Liver (tissue), 8 donors: ENCODE measurements at regions not wholly inside any gene's neighbourhood (a gene's known extent, or its start where the extent isn't known, plus 50 kb on each side); places are given as distances from the start of the nearest gene placed in this dataset.

ENCODE experiments used
- DNase-seq: peaks from one replicate; pipeline ENCODE4 v3.0.0-alpha.2; 2017; ENCODE audit warnings: low spot score
- H3K27ac ChIP-seq, 2 donors: one replicate each; pipeline ENCODE4 v1.7.0; 2013; ENCODE audit warnings: inconsistent platforms in 2 of 2, low read length in 2 of 2, control low read depth in 1 of 2, low read depth in 1 of 2, mild to moderate bottlenecking in 1 of 2
- H3K27me3 ChIP-seq, 4 donors: one replicate each; pipeline versions ENCODE4 v1.6.1 to v1.7.0; 2013; ENCODE audit warnings: low read length in 3 of 4, inconsistent platforms in 1 of 4, mild to moderate bottlenecking in 1 of 4, moderate library complexity in 1 of 4; ENCODE audit not compliant: control insufficient read depth in 4 of 4, insufficient read depth in 4 of 4
- H3K36me3 ChIP-seq, 4 donors: one replicate each; pipeline versions ENCODE4 v1.6.1 to v1.7.0; 2013; ENCODE audit warnings: low read length in 3 of 4, mild to moderate bottlenecking in 3 of 4, low read depth in 1 of 4, moderate library complexity in 1 of 4; ENCODE audit not compliant: control insufficient read depth in 4 of 4, insufficient read depth in 3 of 4
- H3K4me1 ChIP-seq, 4 donors: one replicate each; pipeline versions ENCODE4 v1.6.1 to v1.7.0; 2013; ENCODE audit warnings: low read length in 3 of 4, mild to moderate bottlenecking in 3 of 4, moderate library complexity in 1 of 4; ENCODE audit not compliant: control insufficient read depth in 4 of 4, insufficient read depth in 4 of 4
- H3K4me3 ChIP-seq, 3 donors: one replicate each; pipeline versions ENCODE4 v1.6.1 to v1.7.0; 2013; ENCODE audit warnings: low read length in 3 of 3, control low read depth in 1 of 3, low read depth in 1 of 3, mild to moderate bottlenecking in 1 of 3
- H3K9ac ChIP-seq, 2 donors: one replicate each; pipeline ENCODE4 v1.7.0; 2013; ENCODE audit warnings: low read length in 2 of 2, mild to moderate bottlenecking in 2 of 2, moderate library complexity in 2 of 2, control low read depth in 1 of 2, low read depth in 1 of 2
- H3K9me3 ChIP-seq, 4 donors: one replicate each; pipeline versions ENCODE4 v1.6.1 to v1.7.0; 2013; ENCODE audit warnings: low read length in 3 of 4; ENCODE audit not compliant: control insufficient read depth in 4 of 4
- EGR1 ChIP-seq, 2 donors: IDR thresholded peaks; 2 replicates each; pipeline ENCODE4 v1.6.1; 2016 to 2018; ENCODE audit warnings: antibody characterized with exemption in 2 of 2, low read depth in 2 of 2
- FOXA1 ChIP-seq: IDR thresholded peaks from 2 replicates; pipeline ENCODE4 v1.6.1; 2016; ENCODE audit warnings: antibody characterized with exemption
- FOXA2 ChIP-seq: IDR thresholded peaks from 2 replicates; pipeline ENCODE4 v1.6.1; 2016; ENCODE audit warnings: antibody characterized with exemption
- HNF4A ChIP-seq, 2 donors: conservative IDR thresholded peaks; 2 replicates each; pipeline ENCODE4 v1.6.1; 2016; ENCODE audit warnings: antibody characterized with exemption in 2 of 2, mild to moderate bottlenecking in 2 of 2
- HNF4G ChIP-seq: IDR thresholded peaks from 2 replicates; pipeline ENCODE4 v1.6.1; 2016; ENCODE audit warnings: antibody characterized with exemption
- JUND ChIP-seq, 2 donors: IDR thresholded peaks; 2 replicates each; pipeline ENCODE4 v1.6.1; 2016; ENCODE audit warnings: antibody characterized with exemption in 2 of 2
- NR2F2 ChIP-seq: IDR thresholded peaks from 2 replicates; pipeline ENCODE4 v1.6.1; 2016; ENCODE audit warnings: antibody characterized with exemption
- RXRA ChIP-seq, 2 donors: IDR thresholded peaks; 2 replicates each; pipeline ENCODE4 v1.6.1; 2017 to 2018; ENCODE audit warnings: antibody characterized with exemption in 2 of 2, mild to moderate bottlenecking in 1 of 2
- SP1 ChIP-seq: IDR thresholded peaks from 2 replicates; pipeline ENCODE4 v1.6.1; 2018; ENCODE audit warnings: antibody characterized with exemption, mild to moderate bottlenecking
- WGBS: extraction: QIAGEN DNeasy Blood & Tissue Kit; methylation state at CpG from one replicate; pipeline ENCODE4 v1.1.7; 2013; 5-methylcytosine and 5-hydroxymethylcytosine counted together
- TF ChIP-seq, protein P1 (sequence below): IDR thresholded peaks from 2 replicates; pipeline ENCODE4 v1.6.1; 2016; ENCODE audit warnings: antibody characterized with exemption
- TF ChIP-seq, protein P2 (sequence below): fragments of 150-350 bp; IDR thresholded peaks from 2 replicates; pipeline ENCODE4 v1.5.1; 2017; ENCODE audit warnings: improper control_type of control experiment, low read depth, low read length; ENCODE audit not compliant: missing input control
- donor health status: healthy.
- donor health status: healthy.
- donor health status: healthy.
- donor health status: healthy.
- donor health status: healthy.

DNA sequence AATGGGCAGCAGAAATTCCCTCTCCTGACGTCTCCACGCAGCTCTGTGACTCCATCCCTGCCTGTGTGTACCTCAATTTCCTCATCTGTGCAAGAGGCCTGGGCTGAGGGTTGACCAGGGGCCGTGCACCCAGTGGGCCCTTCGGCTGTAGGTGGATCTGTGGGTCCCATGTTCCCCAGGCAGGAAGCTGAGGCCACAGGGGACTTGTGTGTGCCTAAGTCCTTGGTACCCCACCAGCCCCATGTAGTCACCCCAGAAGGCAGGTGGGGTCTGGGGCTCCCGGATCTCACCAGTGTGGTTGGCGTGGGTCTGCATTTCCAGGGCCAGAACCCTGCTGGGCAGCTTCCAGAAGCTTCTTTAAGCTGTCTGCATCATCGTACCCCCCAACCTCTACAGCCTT, 177.4 kb upstream of the GSE1 start:
- no peaks in the 10 kb centered on the region for H3K27me3 ChIP-seq
- WGBS: 88% methylated on average over 7 of the region's 7 CpGs
- peaks cover 0 to 3% (median 1%) of the 10 kb centered on the region in 4 donors for H3K4me1 ChIP-seq
- H3K4me3 ChIP-seq: no peak overlapping the region
- no peak for DNase-seq
- TF ChIP-seq HNF4G: no peak
- no peaks in the 10 kb centered on the region for H3K9me3 ChIP-seq
- H3K36me3 ChIP-seq: no peaks in the 10 kb centered on the region
- no peak overlapping the region for H3K9ac ChIP-seq
- no peak overlapping the region for H3K27ac ChIP-seq

DNA sequence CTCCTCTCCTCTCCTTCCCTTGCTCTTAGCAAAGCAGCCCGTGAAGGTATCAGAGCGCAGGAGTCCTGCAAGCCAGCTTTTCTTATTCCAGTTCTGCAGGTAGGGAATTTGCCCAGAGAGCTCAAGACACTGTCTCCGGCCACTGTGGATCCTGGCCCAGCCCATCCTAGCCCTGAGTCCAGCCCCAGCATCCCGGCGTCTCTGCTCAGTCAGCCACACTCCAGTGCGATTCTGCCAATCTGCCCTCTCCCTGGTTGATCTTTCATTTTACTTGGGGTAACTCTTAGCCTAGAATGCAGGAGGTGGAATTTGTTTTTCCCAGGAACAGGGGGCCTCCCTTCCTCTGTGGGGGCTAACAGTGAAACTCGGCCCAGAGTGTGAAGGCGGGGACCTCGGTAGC, 176.9 kb upstream of the GSE1 start:
- Histone ChIP-seq H3K9me3 (no peaks in the 10 kb centered on the region), H3K4me1 (peaks cover 0 to 3% (median 1%) of the 10 kb centered on the region in 4 donors), H3K36me3 (no peaks in the 10 kb centered on the region), H3K9ac (no peak overlapping the region), H3K27me3 (no peaks in the 10 kb centered on the region), H3K27ac (no peak overlapping the region), H3K4me3 (no peak overlapping the region)
- TF ChIP-seq, protein P1, sequence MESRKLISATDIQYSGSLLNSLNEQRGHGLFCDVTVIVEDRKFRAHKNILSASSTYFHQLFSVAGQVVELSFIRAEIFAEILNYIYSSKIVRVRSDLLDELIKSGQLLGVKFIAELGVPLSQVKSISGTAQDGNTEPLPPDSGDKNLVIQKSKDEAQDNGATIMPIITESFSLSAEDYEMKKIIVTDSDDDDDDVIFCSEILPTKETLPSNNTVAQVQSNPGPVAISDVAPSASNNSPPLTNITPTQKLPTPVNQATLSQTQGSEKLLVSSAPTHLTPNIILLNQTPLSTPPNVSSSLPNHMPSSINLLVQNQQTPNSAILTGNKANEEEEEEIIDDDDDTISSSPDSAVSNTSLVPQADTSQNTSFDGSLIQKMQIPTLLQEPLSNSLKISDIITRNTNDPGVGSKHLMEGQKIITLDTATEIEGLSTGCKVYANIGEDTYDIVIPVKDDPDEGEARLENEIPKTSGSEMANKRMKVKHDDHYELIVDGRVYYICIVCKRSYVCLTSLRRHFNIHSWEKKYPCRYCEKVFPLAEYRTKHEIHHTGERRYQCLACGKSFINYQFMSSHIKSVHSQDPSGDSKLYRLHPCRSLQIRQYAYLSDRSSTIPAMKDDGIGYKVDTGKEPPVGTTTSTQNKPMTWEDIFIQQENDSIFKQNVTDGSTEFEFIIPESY: no peak
- no peak for TF ChIP-seq HNF4G
- no peak for TF ChIP-seq FOXA1
- no peak for TF ChIP-seq HNF4A (conservative IDR thresholded peaks at IDR 0.05)
- no peak for TF ChIP-seq NR2F2
- no peak for TF ChIP-seq JUND (IDR thresholded peaks at IDR 0.05)
- TF ChIP-seq FOXA2: no peak
- TF ChIP-seq SP1: no peak
- TF ChIP-seq, protein P2, sequence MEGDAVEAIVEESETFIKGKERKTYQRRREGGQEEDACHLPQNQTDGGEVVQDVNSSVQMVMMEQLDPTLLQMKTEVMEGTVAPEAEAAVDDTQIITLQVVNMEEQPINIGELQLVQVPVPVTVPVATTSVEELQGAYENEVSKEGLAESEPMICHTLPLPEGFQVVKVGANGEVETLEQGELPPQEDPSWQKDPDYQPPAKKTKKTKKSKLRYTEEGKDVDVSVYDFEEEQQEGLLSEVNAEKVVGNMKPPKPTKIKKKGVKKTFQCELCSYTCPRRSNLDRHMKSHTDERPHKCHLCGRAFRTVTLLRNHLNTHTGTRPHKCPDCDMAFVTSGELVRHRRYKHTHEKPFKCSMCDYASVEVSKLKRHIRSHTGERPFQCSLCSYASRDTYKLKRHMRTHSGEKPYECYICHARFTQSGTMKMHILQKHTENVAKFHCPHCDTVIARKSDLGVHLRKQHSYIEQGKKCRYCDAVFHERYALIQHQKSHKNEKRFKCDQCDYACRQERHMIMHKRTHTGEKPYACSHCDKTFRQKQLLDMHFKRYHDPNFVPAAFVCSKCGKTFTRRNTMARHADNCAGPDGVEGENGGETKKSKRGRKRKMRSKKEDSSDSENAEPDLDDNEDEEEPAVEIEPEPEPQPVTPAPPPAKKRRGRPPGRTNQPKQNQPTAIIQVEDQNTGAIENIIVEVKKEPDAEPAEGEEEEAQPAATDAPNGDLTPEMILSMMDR: no peak
- DNase-seq: no peak
- WGBS: 75% methylated on average over 9 of the region's 9 CpGs

DNA sequence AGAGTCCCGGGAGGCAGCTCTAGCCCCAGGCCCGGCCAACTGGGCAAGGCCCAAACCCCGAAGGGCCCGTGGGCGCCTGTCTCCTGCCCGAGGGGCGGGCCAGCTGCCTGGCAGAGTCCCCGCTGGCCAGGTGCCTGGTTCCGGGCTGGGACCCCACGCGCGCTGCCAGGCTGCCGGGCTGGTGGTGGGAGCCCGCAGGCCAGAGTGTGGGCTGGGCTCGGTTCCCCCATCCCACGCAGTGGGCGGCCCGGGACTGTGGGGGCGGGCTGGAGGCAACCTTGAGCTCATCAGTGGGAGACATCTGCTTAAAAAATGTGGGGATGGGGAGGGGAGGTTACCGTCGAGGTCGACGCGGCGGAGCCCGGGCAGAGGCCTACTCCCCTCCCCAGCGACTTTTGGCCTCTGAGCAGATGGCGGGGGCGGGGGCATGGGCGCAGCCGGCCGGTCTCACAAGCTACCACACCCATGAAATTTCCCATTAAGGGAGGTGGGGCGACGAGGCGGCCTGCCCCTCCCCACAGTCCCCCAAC, 176.4 kb upstream of the GSE1 start:
- TF ChIP-seq RXRA (IDR thresholded peaks at IDR 0.05): no peak
- TF ChIP-seq EGR1 (IDR thresholded peaks at IDR 0.05; ENCODE audit: low read depth in 2 of 2): peak in 1 of 2 donors; percentile 21
- WGBS: 62% methylated on average over 35 of the region's 35 CpGs
- Histone ChIP-seq H3K9me3 (no peaks in the 10 kb centered on the region), H3K36me3 (no peaks in the 10 kb centered on the region), H3K4me1 (peaks cover 0 to 3% (median 1%) of the 10 kb centered on the region in 4 donors), H3K27me3 (no peaks in the 10 kb centered on the region), H3K27ac (no peak overlapping the region), H3K9ac (no peak overlapping the region), H3K4me3 (no peak overlapping the region)
- peak; percentile 61 for DNase-seq
